ENCODE measurements at regions not wholly inside any gene's neighbourhood (a gene's known extent, or its start where the extent isn't known, plus 50 kb on each side); places are given as distances from the start of the nearest gene placed in this dataset.

- TF ChIP-seq CTCF (IDR thresholded peaks at IDR 0.05; ENCODE audit: low read depth, low read length, poor library complexity, severe bottlenecking), result no peak
- no peak for TF ChIP-seq EZH2phosphoT487 (IDR thresholded peaks at IDR 0.05; ENCODE audit: borderline replicate concordance, low read length)
These were observed 166.4 kb upstream of the PROX1 start for GRCh38 chr1:213821175-213821942.
